Fibroblast of lung (primary cell): ENCODE measurements at regions not wholly inside any gene's neighbourhood (a gene's known extent, or its start where the extent isn't known, plus 50 kb on each side); places are given as distances from the start of the nearest gene placed in this dataset.

ENCODE experiments used
- CTCF ChIP-seq, 2 donors: IDR thresholded peaks in 1 of 2; conservative IDR thresholded peaks in 1 of 2; 1 replicate in 1 of 2; 2 replicates in 1 of 2; pipeline ENCODE4 v1.5.1; 2011 to 2012; ENCODE audit warnings: low read length in 2 of 2, control low read depth in 1 of 2, inconsistent platforms in 1 of 2, low read depth in 1 of 2, mild to moderate bottlenecking in 1 of 2
- EZH2 ChIP-seq: IDR thresholded peaks from 2 replicates; pipeline ENCODE4 v1.5.1; 2012; ENCODE audit warnings: low read length, control low read depth, mild to moderate bottlenecking; ENCODE audit errors: missing control alignments

GRCh38 chr3:194990454-194991337 lies 280.3 kb downstream of the XXYLT1 start:
- TF ChIP-seq CTCF (conservative IDR thresholded peaks at IDR 0.05 in 1 of 2, IDR thresholded peaks at IDR 0.05 in 1 of 2; ENCODE audit: low read depth in 1 of 2, low read length in 2 of 2) = no peak
- TF ChIP-seq EZH2 = no peak
